K562 (cell line): ENCODE measurements at regions not wholly inside any gene's neighbourhood (a gene's known extent, or its start where the extent isn't known, plus 50 kb on each side); places are given as distances from the start of the nearest gene placed in this dataset.

Source experiments
- ATAC-seq: fragments of 200-7000 bp; cut with Tn5 transposase; 3 replicates; pipeline ENCODE4 v1.9.1; 2020; ENCODE audit warnings: moderate library complexity
- BruUV-seq: library from RNA; stranded (reverse); fragments of 400-500 nt; replicated peaks from 2 replicates; lab custom pipeline; 2021; lab: Mats Ljungman, UMichigan
- CTCF ChIA-PET: fragments of 300-600 bp; formaldehyde crosslinking; extraction: SDS; loops from one replicate; lab custom pipeline; 2021; ENCODE audit warnings: low intra/inter-chr PET ratio; lab: Yijun Ruan, JAX
- POLR2A ChIA-PET: fragments of 300-600, 350-650 bp; sonication (Branson Sonifier 250); formaldehyde crosslinking; extraction: SDS; loops from one replicate; lab custom pipeline; 2021; ENCODE audit warnings: antibody characterized with exemption, inconsistent platforms; lab: Yijun Ruan, JAX
- DNase-seq, 4 experiments: peaks; one replicate each; pipeline versions ENCODE4 v3.0.0 to v3.0.0-alpha.2; 2011 to 2018; ENCODE audit warnings: low spot score in 3 of 4, mixed read lengths in 3 of 4; ENCODE audit errors: extremely low read depth in 1 of 4
- FAIRE-seq: peaks from 2 replicates; lab custom pipeline; 2011; peaks lifted over from hg19 to GRCh38; lab: Jason Lieb, UNC
- H2AFZ ChIP-seq: 2 replicates; pipeline ENCODE4 v1.6.0; 2011; ENCODE audit warnings: low read depth, low read length, control low read depth, inconsistent platforms
- H3K27ac ChIP-seq: fragments of 200-600 bp; 3 replicates; pipeline ENCODE4 v1.8.0; 2011; ENCODE audit warnings: low read depth, mild to moderate bottlenecking, control low read depth, inconsistent platforms, low read length, moderate library complexity, mixed read lengths; ENCODE audit errors: extremely low read depth
- H3K27me3 ChIP-seq, 2 experiments: fragments of 300-600 bp in 1 of 2; 2 replicates in 1 of 2; 3 replicates in 1 of 2; pipeline versions ENCODE4 v1.6.0 to v1.8.0; 2011; ENCODE audit warnings: inconsistent platforms in 2 of 2, low read length in 2 of 2, mild to moderate bottlenecking in 1 of 2, mixed read lengths in 1 of 2, moderate library complexity in 1 of 2; ENCODE audit not compliant: control insufficient read depth in 2 of 2, insufficient read depth in 2 of 2
- H3K36me3 ChIP-seq: fragments of 300-600 bp; 3 replicates; pipeline ENCODE4 v1.8.0; 2011; ENCODE audit warnings: mild to moderate bottlenecking, low read length, inconsistent platforms; ENCODE audit not compliant: control insufficient read depth, insufficient read depth
- H3K4me1 ChIP-seq, 2 experiments: fragments of 200-600 bp in 1 of 2; replicated peaks in 1 of 2; 2 replicates in 1 of 2; 3 replicates in 1 of 2; pipeline versions ENCODE4 v1.5.1 to v1.8.0; 2011; ENCODE audit warnings: inconsistent platforms in 2 of 2, low read length in 2 of 2, mild to moderate bottlenecking in 1 of 2, mixed read lengths in 1 of 2, moderate library complexity in 1 of 2; ENCODE audit not compliant: control insufficient read depth in 2 of 2, insufficient read depth in 2 of 2
- H3K4me2 ChIP-seq: 2 replicates; pipeline ENCODE4 v1.6.1; 2011; ENCODE audit warnings: low read length, control low read depth, inconsistent platforms, mixed read lengths; ENCODE audit not compliant: insufficient read depth
- H3K4me3 ChIP-seq: fragments of 200-600 bp; sonication (generic), shearing (Covaris generic); 2 replicates; pipeline ENCODE4 v1.5.1; 2016; ENCODE audit warnings: control low read depth, inconsistent platforms
- H3K79me2 ChIP-seq: fragments of 200-600 bp; 3 replicates; pipeline ENCODE4 v1.8.0; 2011; ENCODE audit warnings: low read length, inconsistent platforms; ENCODE audit not compliant: control insufficient read depth, insufficient read depth
- H3K9ac ChIP-seq, 2 experiments: 2 replicates each; pipeline versions ENCODE4 v1.6.0 to v1.6.1; 2011; ENCODE audit warnings: low read depth in 2 of 2, low read length in 2 of 2, control low read depth in 1 of 2, inconsistent platforms in 1 of 2, mild to moderate bottlenecking in 1 of 2, mixed read lengths in 1 of 2; ENCODE audit not compliant: insufficient read depth in 1 of 2
- H3K9me1 ChIP-seq: one replicate; pipeline ENCODE4 v1.6.0; 2011; ENCODE audit warnings: inconsistent platforms, mild to moderate bottlenecking, low read length, moderate library complexity; ENCODE audit not compliant: control insufficient read depth, insufficient read depth
- H3K9me3 ChIP-seq: replicated peaks from 2 replicates; pipeline ENCODE4 v1.5.1; 2011; ENCODE audit warnings: low read depth, low read length, inconsistent platforms; ENCODE audit not compliant: control insufficient read depth, insufficient read depth
- H4K20me1 ChIP-seq: replicated peaks from 2 replicates; pipeline ENCODE4 v1.6.1; 2011; ENCODE audit warnings: low read length, inconsistent platforms, mixed read lengths; ENCODE audit not compliant: control insufficient read depth, insufficient read depth
- C11orf30 ChIP-seq: fragments of 450-650 bp; IDR thresholded peaks from 2 replicates; pipeline ENCODE4 v1.6.1; 2016; ENCODE audit warnings: low read depth, mild to moderate bottlenecking
- HMBOX1 ChIP-seq: sonication (generic); IDR thresholded peaks from 2 replicates; pipeline ENCODE4 v1.6.1; 2016
- JUND ChIP-seq, 2 experiments: IDR thresholded peaks; 2 replicates in 1 of 2; 3 replicates in 1 of 2; pipeline ENCODE4 v1.6.1; 2011; ENCODE audit warnings: borderline replicate concordance in 2 of 2, low read depth in 2 of 2, low read length in 2 of 2, improper control_type of control experiment in 1 of 2, missing biosample characterization in 1 of 2, missing genetic modification characterization in 1 of 2, missing genetic modification reagents in 1 of 2
- MEF2D ChIP-seq: conservative IDR thresholded peaks from 2 replicates; pipeline ENCODE4 v1.6.1; 2016; ENCODE audit warnings: low read depth, missing genetic modification characterization, missing compliant biosample characterization
- MTA1 ChIP-seq: fragments of 450-650 bp; IDR thresholded peaks from 2 replicates; pipeline ENCODE4 v1.6.1; 2017; ENCODE audit warnings: borderline replicate concordance
- MTF1 ChIP-seq: fragments of 250-450 bp; sonication (Bioruptor Pico); IDR thresholded peaks from 2 replicates; pipeline ENCODE4 v1.9.0; 2021; ENCODE audit warnings: moderate library complexity, mild to moderate bottlenecking, inconsistent platforms, borderline replicate concordance
- MXI1 ChIP-seq: IDR thresholded peaks from 2 replicates; pipeline ENCODE4 v1.6.1; 2011; ENCODE audit warnings: low read depth, mild to moderate bottlenecking, improper control_type of control experiment, low read length
- NFE2 ChIP-seq: IDR thresholded peaks from 2 replicates; pipeline ENCODE4 v1.6.1; 2014; ENCODE audit warnings: antibody characterized with exemption, low read depth
- POLR2AphosphoS5 ChIP-seq: IDR thresholded peaks from 2 replicates; pipeline ENCODE4 v1.6.1; 2011; ENCODE audit warnings: mild to moderate bottlenecking, low read depth, low read length, moderate library complexity; ENCODE audit not compliant: control insufficient read depth, insufficient read depth
- RBM22 ChIP-seq: fragments of 200-400 bp; formaldehyde crosslinking; IDR thresholded peaks from 2 replicates; pipeline ENCODE4 v1.6.1; 2018; ENCODE audit warnings: low read length, low read depth; ENCODE audit not compliant: poor library complexity, severe bottlenecking
- SAFB ChIP-seq: fragments of 200-400 bp; formaldehyde crosslinking; IDR thresholded peaks from 2 replicates; pipeline ENCODE4 v1.6.1; 2017; ENCODE audit warnings: low read depth, low read length, borderline replicate concordance
- SMC3 ChIP-seq: conservative IDR thresholded peaks from 2 replicates; pipeline ENCODE4 v1.6.1; 2011; ENCODE audit warnings: low read depth, low read length, improper control_type of control experiment; ENCODE audit not compliant: insufficient read depth
- SNRNP70 ChIP-seq: fragments of 200-400 bp; formaldehyde crosslinking; optimal IDR thresholded peaks from 2 replicates; pipeline ENCODE3; 2017; ENCODE audit warnings: low read depth, low read length
- SP1 ChIP-seq: sonication (generic); formaldehyde crosslinking; IDR thresholded peaks from 2 replicates; pipeline ENCODE4 v1.8.1; 2022; ENCODE audit warnings: mild to moderate bottlenecking, missing genetic modification reagents
- SPI1 ChIP-seq: IDR thresholded peaks from 2 replicates; pipeline ENCODE4 v1.6.1; 2011; ENCODE audit warnings: low read depth, low read length, control low read depth, borderline replicate concordance
- SRF ChIP-seq, 2 experiments: fragments of 250-450, 450-650 bp in 1 of 2; sonication (Bioruptor Pico) in 1 of 2; sonication (generic) in 1 of 2; formaldehyde crosslinking; IDR thresholded peaks; 2 replicates each; pipeline versions ENCODE4 v1.5.0 to v1.5.1; 2020 to 2022; ENCODE audit warnings: mild to moderate bottlenecking in 1 of 2, missing genetic modification reagents in 1 of 2
- STAG1 ChIP-seq: sonication (generic); formaldehyde crosslinking; IDR thresholded peaks from 2 replicates; pipeline ENCODE4 v1.5.0; 2020; ENCODE audit warnings: missing genetic modification reagents, borderline replicate concordance
- TBP ChIP-seq: optimal IDR thresholded peaks from 2 replicates; pipeline ENCODE3; 2011; ENCODE audit warnings: low read depth, low read length, improper control_type of control experiment
- TCF7L2 ChIP-seq: fragments of 150-350 bp; IDR thresholded peaks from 2 replicates; pipeline ENCODE4 v1.6.1; 2016; ENCODE audit warnings: low read depth, mild to moderate bottlenecking, low read length, moderate library complexity
- ZBED1 ChIP-seq: IDR thresholded peaks from 2 replicates; pipeline ENCODE4 v1.6.1; 2014
- ZNF143 ChIP-seq: sonication (generic); formaldehyde crosslinking; IDR thresholded peaks from 2 replicates; pipeline ENCODE4 v1.9.0; 2022; ENCODE audit warnings: mild to moderate bottlenecking, missing genetic modification reagents
- ZNF316 ChIP-seq: fragments of 450-650 bp; IDR thresholded peaks from 2 replicates; pipeline ENCODE4 v1.6.1; 2016
- WGBS: fragments of 100-300 bp; shearing (Covaris generic); methylation state at CpG from one replicate; pipeline ENCODE4 v1.1.6; 2016; ENCODE audit warnings: low coverage, mixed read lengths; ENCODE audit not compliant: insufficient coverage; ENCODE audit errors: missing lambda C conversion rate; 5-methylcytosine and 5-hydroxymethylcytosine counted together
- in situ Hi-C: fragments of 300-500 bp; cut with MboI; formaldehyde crosslinking; loops from 4 replicates; pipeline ENCODE4 v1.15.0; 2018; ENCODE audit warnings: inconsistent platforms, mixed read lengths
- intact Hi-C: fragments of 100-400 bp; cut with micrococcal nuclease; formaldehyde crosslinking; loops from 2 replicates; pipeline ENCODE4 v1.14.2; 2022

- no peak for FAIRE-seq
- no TSS peak for BruUV-seq
- Histone ChIP-seq H2AFZ (peak overlapping the region; percentile 38; the same call in 1 of the 2 replicates), H4K20me1 (no peaks in the 10 kb centered on the region), H3K9me3 (no peaks in the 10 kb centered on the region), H3K9me1 (no peaks in the 10 kb centered on the region), H3K36me3 (no peaks in the 10 kb centered on the region), H3K9ac (no peak overlapping the region), H3K27me3 (no peaks in the 10 kb centered on the region), H3K27ac (peak overlapping the region; percentile 39; the same call in 1 of the 3 replicates), H3K4me1 (no peaks in the 10 kb centered on the region), H3K4me2 (no peak overlapping the region), H3K4me3 (no peak overlapping the region), H3K79me2 (no peaks in the 10 kb centered on the region)
- ChIA-PET POLR2A (interaction anchor here (0.6 kb wide), 1 partner anchor 36 kb away, joined by 3 read pairs; no protein-coding TSS in a partner anchor), CTCF (no interaction called here)
- in situ Hi-C loops (no loop called here), intact Hi-C loops (no loop called here)
- peak in 2 of 4 experiments; percentile 16 to 21 for DNase-seq
- ATAC-seq = peak; percentile 65
- 5% methylated on average over 4 of the region's 4 CpGs for WGBS
- TF ChIP-seq SAFB = no peak
- TF ChIP-seq POLR2AphosphoS5 = no peak
- no peak for TF ChIP-seq MTA1
- TF ChIP-seq SNRNP70 = no peak
- TF ChIP-seq STAG1 (CRISPR knock-in tag) = no peak
- peak; percentile 26; the same call in 1 of the 2 replicates for TF ChIP-seq HMBOX1
- TF ChIP-seq JUND (IDR thresholded peaks at IDR 0.05; ENCODE audit: borderline replicate concordance, low read depth, low read length) = peak; percentile 14; the same call in 1 of the 2 replicates
- peak; percentile 19; the same call in 1 of the 3 replicates for TF ChIP-seq JUND (tag; IDR thresholded peaks at IDR 0.05; ENCODE audit: borderline replicate concordance, low read depth, low read length)
- TF ChIP-seq SP1 (CRISPR knock-in tag) = no peak
- TF ChIP-seq SPI1 = peak; percentile 22; the same call in 1 of the 2 replicates
- no peak for TF ChIP-seq TBP
- TF ChIP-seq MTF1 = no peak
- TF ChIP-seq RBM22 = no peak
- peak; percentile 38; the same call in 1 of the 2 replicates for TF ChIP-seq ZNF316
- TF ChIP-seq ZBED1 = peak; percentile 97
- no peak for TF ChIP-seq MXI1
- TF ChIP-seq SMC3 = no peak
- TF ChIP-seq TCF7L2 = no peak
- peak; percentile 66; the same call in 1 of the 2 replicates for TF ChIP-seq NFE2
- TF ChIP-seq C11orf30 = peak; percentile 57; the same call in 1 of the 2 replicates
- TF ChIP-seq MEF2D = no peak
- TF ChIP-seq SRF (CRISPR knock-in tag; IDR thresholded peaks at IDR 0.05) = peak in 1 of 2 experiments; percentile 66; a peak in 1 of 4 replicates
- no peak for TF ChIP-seq ZNF143 (CRISPR knock-in tag)
These were observed 180.9 kb downstream of the KIF18A start for GRCh38 chr11:27926981-27927481.
